HEK293 (cell line): ENCODE measurements at regions not wholly inside any gene's neighbourhood (a gene's known extent, or its start where the extent isn't known, plus 50 kb on each side); places are given as distances from the start of the nearest gene placed in this dataset.

ENCODE experiments used
- CTCF ChIA-PET: fragments of 350-600 bp; formaldehyde crosslinking; extraction: SDS; loops from one replicate; lab custom pipeline; 2021; ENCODE audit warnings: antibody characterized with exemption; lab: Yijun Ruan, JAX
- POLR2A ChIA-PET: fragments of 300-600 bp; formaldehyde crosslinking; extraction: SDS; loops from one replicate; lab custom pipeline; 2020; ENCODE audit warnings: antibody characterized with exemption, inconsistent platforms; lab: Yijun Ruan, JAX
- H3K27ac ChIP-seq: fragments of 200-500 bp; sonication (Bioruptor generic); 2 replicates; pipeline ENCODE4 v1.5.1; 2014; ENCODE audit warnings: low read depth, low read length, control low read depth, inconsistent platforms; ENCODE audit errors: extremely low read depth
- H3K36me3 ChIP-seq, 2 experiments: fragments of 200-500 bp in 1 of 2; sonication (Bioruptor generic) in 1 of 2; 1 replicate in 1 of 2; 2 replicates in 1 of 2; pipeline ENCODE4 v1.5.1; 2014 to 2017; ENCODE audit warnings: inconsistent platforms in 2 of 2, low read length in 2 of 2; ENCODE audit not compliant: control insufficient read depth in 2 of 2, insufficient read depth in 1 of 2
- H3K4me1 ChIP-seq: fragments of 200-500 bp; sonication (Bioruptor generic); 2 replicates; pipeline ENCODE4 v1.5.1; 2014; ENCODE audit warnings: mild to moderate bottlenecking, low read length, inconsistent platforms; ENCODE audit not compliant: control insufficient read depth, insufficient read depth
- H3K4me3 ChIP-seq: 2 replicates; pipeline ENCODE4 v1.5.1; 2011; ENCODE audit warnings: low read depth, mild to moderate bottlenecking, control low read depth, low read length, moderate library complexity
- H3K9me3 ChIP-seq: fragments of 200-500 bp; sonication (Bioruptor generic); 2 replicates; pipeline ENCODE4 v1.5.1; 2014; ENCODE audit warnings: low read depth, low read length, inconsistent platforms; ENCODE audit not compliant: control insufficient read depth, insufficient read depth
- GLI4 ChIP-seq: fragments of 450-650 bp; formaldehyde crosslinking; IDR thresholded peaks from 2 replicates; pipeline ENCODE4 v1.5.1; 2016; ENCODE audit warnings: missing biosample characterization, missing genetic modification characterization
- HOXA7 ChIP-seq: sonication (generic); formaldehyde crosslinking; IDR thresholded peaks from 2 replicates; pipeline ENCODE4 v1.8.1; 2022; ENCODE audit warnings: missing genetic modification reagents, borderline replicate concordance
- REST ChIP-seq: fragments of 450-650 bp; formaldehyde crosslinking; IDR thresholded peaks from 2 replicates; pipeline ENCODE4 v1.5.1; 2016; ENCODE audit warnings: missing biosample characterization, missing genetic modification characterization
- ZNF112 ChIP-seq: fragments of 450-650 bp; formaldehyde crosslinking; IDR thresholded peaks from 2 replicates; pipeline ENCODE4 v1.5.0; 2017; ENCODE audit warnings: missing biosample characterization, missing genetic modification characterization
- ZNF114 ChIP-seq: fragments of 450-650 bp; formaldehyde crosslinking; IDR thresholded peaks from 2 replicates; pipeline ENCODE4 v1.5.0; 2017; ENCODE audit warnings: missing biosample characterization, missing genetic modification characterization
- ZNF174 ChIP-seq: fragments of 450-650 bp; formaldehyde crosslinking; IDR thresholded peaks from 2 replicates; pipeline ENCODE4 v1.5.0; 2017; ENCODE audit warnings: missing biosample characterization, mild to moderate bottlenecking, missing genetic modification characterization
- ZNF221 ChIP-seq: fragments of 450-650 bp; formaldehyde crosslinking; IDR thresholded peaks from 2 replicates; pipeline ENCODE4 v1.5.1; 2017; ENCODE audit warnings: missing biosample characterization, missing genetic modification characterization, borderline replicate concordance
- ZNF23 ChIP-seq: fragments of 450-650 bp; formaldehyde crosslinking; IDR thresholded peaks from 2 replicates; pipeline ENCODE4 v1.5.1; 2016; ENCODE audit warnings: missing biosample characterization, missing genetic modification characterization, borderline replicate concordance
- ZNF37A ChIP-seq: fragments of 450-650 bp; IDR thresholded peaks from 2 replicates; pipeline ENCODE4 v1.5.1; 2018; ENCODE audit warnings: missing biosample characterization, missing genetic modification characterization
- ZNF423 ChIP-seq: fragments of 450-650 bp; formaldehyde crosslinking; IDR thresholded peaks from 2 replicates; pipeline ENCODE4 v1.5.1; 2016; ENCODE audit warnings: missing biosample characterization, missing genetic modification characterization
- ZNF48 ChIP-seq: fragments of 450-650 bp; formaldehyde crosslinking; IDR thresholded peaks from 2 replicates; pipeline ENCODE4 v1.5.1; 2016; ENCODE audit warnings: missing biosample characterization, missing genetic modification characterization
- ZNF548 ChIP-seq: fragments of 450-650 bp; formaldehyde crosslinking; IDR thresholded peaks from 2 replicates; pipeline ENCODE4 v1.5.1; 2016; ENCODE audit warnings: missing biosample characterization, missing genetic modification characterization
- ZNF558 ChIP-seq: fragments of 450-650 bp; formaldehyde crosslinking; IDR thresholded peaks from 2 replicates; pipeline ENCODE4 v1.5.1; 2016; ENCODE audit warnings: missing biosample characterization, missing genetic modification characterization
- ZNF580 ChIP-seq: fragments of 450-650 bp; formaldehyde crosslinking; IDR thresholded peaks from 2 replicates; pipeline ENCODE4 v1.5.1; 2016; ENCODE audit warnings: missing biosample characterization, missing genetic modification characterization
- ZNF596 ChIP-seq: fragments of 450-650 bp; IDR thresholded peaks from 2 replicates; pipeline ENCODE4 v1.5.0; 2018; ENCODE audit warnings: missing biosample characterization, mild to moderate bottlenecking, missing genetic modification characterization, moderate library complexity
- ZNF660 ChIP-seq: fragments of 450-650 bp; IDR thresholded peaks from 2 replicates; pipeline ENCODE4 v1.5.1; 2018; ENCODE audit warnings: missing biosample characterization, mild to moderate bottlenecking, missing genetic modification characterization
- ZNF670 ChIP-seq: fragments of 450-650 bp; formaldehyde crosslinking; IDR thresholded peaks from 2 replicates; pipeline ENCODE4 v1.5.1; 2016; ENCODE audit warnings: missing biosample characterization, missing genetic modification characterization, low read depth
- ZNF701 ChIP-seq: fragments of 450-650 bp; formaldehyde crosslinking; IDR thresholded peaks from 2 replicates; pipeline ENCODE4 v1.5.1; 2016; ENCODE audit warnings: missing biosample characterization, missing genetic modification characterization
- ZNF704 ChIP-seq: fragments of 450-650 bp; formaldehyde crosslinking; IDR thresholded peaks from 2 replicates; pipeline ENCODE4 v1.5.1; 2016; ENCODE audit warnings: missing biosample characterization, missing genetic modification characterization
- ZNF777 ChIP-seq: fragments of 450-650 bp; formaldehyde crosslinking; IDR thresholded peaks from 2 replicates; pipeline ENCODE4 v1.5.1; 2017; ENCODE audit warnings: missing biosample characterization, missing genetic modification characterization, borderline replicate concordance
- ZSCAN16 ChIP-seq: fragments of 450-650 bp; formaldehyde crosslinking; IDR thresholded peaks from 2 replicates; pipeline ENCODE4 v1.5.1; 2016; ENCODE audit warnings: missing biosample characterization, missing genetic modification characterization
- ZSCAN18 ChIP-seq: fragments of 450-650 bp; formaldehyde crosslinking; IDR thresholded peaks from 2 replicates; pipeline ENCODE4 v1.5.1; 2016; ENCODE audit warnings: missing biosample characterization, missing genetic modification characterization
- TF ChIP-seq, protein P1 (sequence below): fragments of 450-650 bp; formaldehyde crosslinking; IDR thresholded peaks from 2 replicates; pipeline ENCODE4 v1.5.1; 2016; ENCODE audit warnings: missing biosample characterization, missing genetic modification characterization, borderline replicate concordance

GRCh38 chr6:115667478-115668026, 393.1 kb downstream of the FRK start:
- H3K27ac ChIP-seq: no peak overlapping the region
- TF ChIP-seq ZNF548 (tag by site-specific recombination): no peak
- TF ChIP-seq ZNF48: no peak
- TF ChIP-seq, protein P1, sequence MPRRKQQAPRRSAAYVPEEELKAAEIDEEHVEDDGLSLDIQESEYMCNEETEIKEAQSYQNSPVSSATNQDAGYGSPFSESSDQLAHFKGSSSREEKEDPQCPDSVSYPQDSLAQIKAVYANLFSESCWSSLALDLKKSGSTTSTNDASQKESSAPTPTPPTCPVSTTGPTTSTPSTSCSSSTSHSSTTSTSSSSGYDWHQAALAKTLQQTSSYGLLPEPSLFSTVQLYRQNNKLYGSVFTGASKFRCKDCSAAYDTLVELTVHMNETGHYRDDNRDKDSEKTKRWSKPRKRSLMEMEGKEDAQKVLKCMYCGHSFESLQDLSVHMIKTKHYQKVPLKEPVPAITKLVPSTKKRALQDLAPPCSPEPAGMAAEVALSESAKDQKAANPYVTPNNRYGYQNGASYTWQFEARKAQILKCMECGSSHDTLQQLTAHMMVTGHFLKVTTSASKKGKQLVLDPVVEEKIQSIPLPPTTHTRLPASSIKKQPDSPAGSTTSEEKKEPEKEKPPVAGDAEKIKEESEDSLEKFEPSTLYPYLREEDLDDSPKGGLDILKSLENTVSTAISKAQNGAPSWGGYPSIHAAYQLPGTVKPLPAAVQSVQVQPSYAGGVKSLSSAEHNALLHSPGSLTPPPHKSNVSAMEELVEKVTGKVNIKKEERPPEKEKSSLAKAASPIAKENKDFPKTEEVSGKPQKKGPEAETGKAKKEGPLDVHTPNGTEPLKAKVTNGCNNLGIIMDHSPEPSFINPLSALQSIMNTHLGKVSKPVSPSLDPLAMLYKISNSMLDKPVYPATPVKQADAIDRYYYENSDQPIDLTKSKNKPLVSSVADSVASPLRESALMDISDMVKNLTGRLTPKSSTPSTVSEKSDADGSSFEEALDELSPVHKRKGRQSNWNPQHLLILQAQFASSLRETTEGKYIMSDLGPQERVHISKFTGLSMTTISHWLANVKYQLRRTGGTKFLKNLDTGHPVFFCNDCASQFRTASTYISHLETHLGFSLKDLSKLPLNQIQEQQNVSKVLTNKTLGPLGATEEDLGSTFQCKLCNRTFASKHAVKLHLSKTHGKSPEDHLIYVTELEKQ (tag by site-specific recombination): no peak
- TF ChIP-seq ZNF23 (tag by site-specific recombination): no peak
- CTCF ChIA-PET: no interaction called here
- POLR2A ChIA-PET: no interaction called here
- no peak overlapping the region for H3K4me3 ChIP-seq
- no peaks in the 10 kb centered on the region for H3K4me1 ChIP-seq
- no peaks in the 10 kb centered on the region for H3K36me3 ChIP-seq
- no peaks in the 10 kb centered on the region for H3K9me3 ChIP-seq

GRCh38 chr6:115666997-115667396, 393.7 kb downstream of the FRK start:
- H3K4me3 ChIP-seq: no peak overlapping the region
- H3K4me1 ChIP-seq: no peaks in the 10 kb centered on the region
- POLR2A ChIA-PET: no interaction called here
- no peak overlapping the region for H3K27ac ChIP-seq
- peak; percentile 72 for TF ChIP-seq REST (tag by site-specific recombination)
- no peak for TF ChIP-seq ZNF174 (tag by site-specific recombination)
- TF ChIP-seq ZSCAN18 (tag by site-specific recombination): no peak
- CTCF ChIA-PET: no interaction called here
- H3K36me3 ChIP-seq: no peaks in the 10 kb centered on the region
- no peaks in the 10 kb centered on the region for H3K9me3 ChIP-seq

DNA sequence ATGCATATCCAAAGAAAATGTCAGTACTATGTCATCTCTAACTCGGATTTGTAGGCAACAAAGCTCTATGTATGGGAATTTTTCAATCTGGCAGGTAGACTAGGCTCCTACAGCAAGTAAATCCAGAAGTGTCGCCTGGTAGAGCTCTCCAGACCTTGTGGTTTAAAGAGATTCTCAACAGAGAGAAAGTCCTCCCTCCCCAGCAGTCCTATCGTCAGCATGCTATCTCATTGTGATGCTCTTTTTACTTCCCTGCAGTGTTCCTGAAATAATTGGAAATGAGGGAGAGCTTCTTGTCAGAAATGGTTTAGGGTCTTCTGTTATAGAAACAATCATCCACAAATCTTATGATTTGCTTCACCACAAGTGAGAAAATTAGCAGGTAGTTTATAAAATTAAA, 395.4 kb downstream of the FRK start:
- no peaks in the 10 kb centered on the region for H3K36me3 ChIP-seq
- ChIA-PET CTCF (interaction anchor here (0.7 kb wide), 1 partner anchor 13 kb away, joined by 3 read pairs; no protein-coding TSS in a partner anchor), POLR2A (no interaction called here)
- no peak overlapping the region for H3K4me3 ChIP-seq
- no peak overlapping the region for H3K27ac ChIP-seq
- no peaks in the 10 kb centered on the region for H3K4me1 ChIP-seq
- no peaks in the 10 kb centered on the region for H3K9me3 ChIP-seq
- TF ChIP-seq ZNF701 (tag by site-specific recombination) (no peak), ZNF558 (tag by site-specific recombination) (no peak), ZNF112 (no peak), ZNF596 (tag by site-specific recombination) (no peak), ZNF423 (tag by site-specific recombination) (no peak), ZNF580 (no peak), GLI4 (tag by site-specific recombination) (no peak), ZNF114 (tag by site-specific recombination) (no peak), ZNF37A (no peak), HOXA7 (CRISPR knock-in tag) (no peak), ZNF704 (tag by site-specific recombination) (no peak), ZNF670 (no peak), ZSCAN16 (tag by site-specific recombination) (no peak), ZNF777 (tag by site-specific recombination) (no peak), ZNF660 (tag by site-specific recombination) (no peak), ZNF221 (tag by site-specific recombination) (no peak)
